Panc1 (cell line): ENCODE measurements at regions not wholly inside any gene's neighbourhood (a gene's known extent, or its start where the extent isn't known, plus 50 kb on each side); places are given as distances from the start of the nearest gene placed in this dataset.

ENCODE experiments used
- ATAC-seq: fragments of 200-7000 bp; cut with Tn5 transposase; 2 replicates; pipeline ENCODE4 v1.9.1; 2020; ENCODE audit warnings: mild to moderate bottlenecking, moderate library complexity
- BruUV-seq: library from RNA; stranded (reverse); fragments of 400-500 nt; replicated peaks from 2 replicates; lab custom pipeline; 2021; lab: Mats Ljungman, UMichigan
- CTCF ChIA-PET: fragments of 300-600 bp; sonication (Branson Sonifier 250); formaldehyde crosslinking; loops from one replicate; lab custom pipeline; 2022; ENCODE audit warnings: antibody characterized with exemption; lab: Charles Lee
- POLR2A ChIA-PET: fragments of 300-600 bp; sonication (Branson Sonifier 250); formaldehyde crosslinking; loops from one replicate; lab custom pipeline; 2022; ENCODE audit warnings: antibody characterized with exemption; lab: Charles Lee
- DNase-seq: peaks from one replicate; pipeline ENCODE4 v3.0.0-alpha.2; 2010; ENCODE audit warnings: low read depth, low spot score
- H3K27ac ChIP-seq: 2 replicates; pipeline ENCODE4 v1.5.1; 2011; ENCODE audit warnings: mild to moderate bottlenecking, low read length, inconsistent platforms
- H3K27me3 ChIP-seq: fragments of 200-500 bp; sonication (Bioruptor generic); 2 replicates; pipeline ENCODE4 v1.6.0; 2014; ENCODE audit warnings: low read length, inconsistent platforms; ENCODE audit not compliant: control insufficient read depth, insufficient read depth
- H3K36me3 ChIP-seq: fragments of 200-500 bp; sonication (Bioruptor generic); 2 replicates; pipeline ENCODE4 v1.5.1; 2014; ENCODE audit warnings: inconsistent platforms, mild to moderate bottlenecking, low read length, moderate library complexity; ENCODE audit not compliant: control insufficient read depth, insufficient read depth
- H3K4me1 ChIP-seq: 2 replicates; pipeline ENCODE4 v1.5.1; 2011; ENCODE audit warnings: inconsistent platforms, mild to moderate bottlenecking, low read length, moderate library complexity; ENCODE audit not compliant: control insufficient read depth, insufficient read depth
- H3K4me3 ChIP-seq, 2 experiments: 2 replicates each; pipeline ENCODE4 v1.5.1; 2011 to 2012; ENCODE audit warnings: low read depth in 2 of 2, low read length in 2 of 2, mild to moderate bottlenecking in 2 of 2, inconsistent platforms in 1 of 2, moderate library complexity in 1 of 2
- H3K9me3 ChIP-seq: fragments of 200-500 bp; sonication (Bioruptor generic); 2 replicates; pipeline ENCODE4 v1.5.1; 2014; ENCODE audit warnings: low read depth, mild to moderate bottlenecking, inconsistent platforms, low read length, moderate library complexity; ENCODE audit not compliant: control insufficient read depth, insufficient read depth
- CTCF ChIP-seq: fragments of 450-650 bp; IDR thresholded peaks from 2 replicates; pipeline ENCODE4 v1.5.1; 2017; ENCODE audit warnings: mild to moderate bottlenecking
- POLR2AphosphoS5 ChIP-seq: IDR thresholded peaks from 2 replicates; pipeline ENCODE4 v1.6.1; 2012; ENCODE audit warnings: mild to moderate bottlenecking, low read depth, low read length, moderate library complexity
- REST ChIP-seq, 2 experiments: IDR thresholded peaks; 2 replicates each; pipeline ENCODE4 v1.6.1; 2011 to 2012; ENCODE audit warnings: low read depth in 2 of 2, control low read depth in 1 of 2, low read length in 1 of 2, mild to moderate bottlenecking in 1 of 2, moderate library complexity in 1 of 2; ENCODE audit not compliant: insufficient read depth in 1 of 2
- SIN3A ChIP-seq: IDR thresholded peaks from 2 replicates; pipeline ENCODE4 v1.6.1; 2012; ENCODE audit warnings: low read depth, mild to moderate bottlenecking, low read length, moderate library complexity, borderline replicate concordance; ENCODE audit not compliant: insufficient read depth
- TCF7L2 ChIP-seq: IDR thresholded peaks from 2 replicates; pipeline ENCODE4 v1.6.1; 2011; ENCODE audit warnings: mild to moderate bottlenecking, low read depth, low read length, inconsistent platforms
- in situ Hi-C: cut with HindIII; loops from 2 replicates; pipeline ENCODE4 v1.10.0; 2016; ENCODE audit warnings: low sequenced_read_pairs, low pct_unique_long_range_greater_than_20kb
- intact Hi-C: fragments of 100-400 bp; cut with micrococcal nuclease; formaldehyde crosslinking; loops from one replicate; pipeline ENCODE4 v1.10.0; 2022; ENCODE audit not compliant: unreplicated experiment

- no peak for TF ChIP-seq REST (IDR thresholded peaks at IDR 0.05; ENCODE audit: insufficient read depth in 1 of 2, low read depth in 2 of 2, low read length in 1 of 2)
- TF ChIP-seq POLR2AphosphoS5, result no peak
- TF ChIP-seq TCF7L2, result no peak
- TF ChIP-seq SIN3A, result no peak
- TF ChIP-seq CTCF, result no peak
- Histone ChIP-seq H3K4me1 (peaks cover 5% of the 10 kb centered on the region), H3K36me3 (no peaks in the 10 kb centered on the region), H3K27ac (no peak overlapping the region), H3K4me3 (no peak overlapping the region), H3K9me3 (no peaks in the 10 kb centered on the region), H3K27me3 (no peaks in the 10 kb centered on the region)
- no peak for DNase-seq
- CTCF ChIA-PET, result interaction anchor here (0.5 kb wide), 1 partner anchor 163 kb away, joined by 6 read pairs; no protein-coding TSS in a partner anchor
- intact Hi-C loops (no loop called here), in situ Hi-C loops (no loop called here)
- BruUV-seq, result no TSS peak
- ATAC-seq, result no peak
- POLR2A ChIA-PET, result no interaction called here
Measured at GRCh38 chr17:31752584-31752983, 106.5 kb downstream of the COPRS start.

GRCh38 chr17:31750578-31750977, 108.5 kb downstream of the COPRS start:
- no TSS peak for BruUV-seq
- POLR2A ChIA-PET, result no interaction called here
- Histone ChIP-seq H3K27ac (no peak overlapping the region), H3K4me3 (no peak overlapping the region), H3K36me3 (no peaks in the 10 kb centered on the region), H3K4me1 (peaks cover 12% of the 10 kb centered on the region), H3K27me3 (no peaks in the 10 kb centered on the region), H3K9me3 (no peaks in the 10 kb centered on the region)
- TF ChIP-seq POLR2AphosphoS5 (no peak), SIN3A (no peak), TCF7L2 (no peak), REST (IDR thresholded peaks at IDR 0.05; ENCODE audit: insufficient read depth in 1 of 2, low read depth in 2 of 2, low read length in 1 of 2) (no peak), CTCF (no peak)
- ATAC-seq (no peak), DNase-seq (no peak)
- intact Hi-C loops, result no loop called here
- CTCF ChIA-PET, result no interaction called here
- in situ Hi-C loops, result no loop called here
